ENCODE measurements at regions not wholly inside any gene's neighbourhood (a gene's known extent, or its start where the extent isn't known, plus 50 kb on each side); places are given as distances from the start of the nearest gene placed in this dataset.
"Not testable (repeated sequence)": the region's sequence is repeated elsewhere in the genome, so short reads cannot be mapped to it uniquely, and the experiment has no call there.

DNA sequence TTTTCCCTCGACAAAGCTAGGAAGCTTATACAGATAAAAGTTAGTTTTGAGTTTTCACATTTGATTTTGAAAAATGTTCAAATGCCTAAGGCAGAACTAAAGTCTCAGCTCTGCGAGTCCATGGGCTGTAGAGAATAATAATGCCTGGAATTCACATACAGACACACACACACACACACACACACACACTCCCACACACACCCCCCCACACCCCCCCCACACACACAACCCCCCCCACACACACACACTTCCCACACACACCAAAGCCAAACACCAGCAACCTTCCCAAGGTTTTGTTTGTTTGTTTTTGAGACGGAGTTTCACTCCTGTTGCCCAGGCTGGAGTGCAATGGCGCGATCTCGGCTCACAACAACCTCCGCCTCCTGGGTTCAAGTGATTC, 62.8 kb upstream of the EIF5 start:
- no peak for DNase-seq

DNA sequence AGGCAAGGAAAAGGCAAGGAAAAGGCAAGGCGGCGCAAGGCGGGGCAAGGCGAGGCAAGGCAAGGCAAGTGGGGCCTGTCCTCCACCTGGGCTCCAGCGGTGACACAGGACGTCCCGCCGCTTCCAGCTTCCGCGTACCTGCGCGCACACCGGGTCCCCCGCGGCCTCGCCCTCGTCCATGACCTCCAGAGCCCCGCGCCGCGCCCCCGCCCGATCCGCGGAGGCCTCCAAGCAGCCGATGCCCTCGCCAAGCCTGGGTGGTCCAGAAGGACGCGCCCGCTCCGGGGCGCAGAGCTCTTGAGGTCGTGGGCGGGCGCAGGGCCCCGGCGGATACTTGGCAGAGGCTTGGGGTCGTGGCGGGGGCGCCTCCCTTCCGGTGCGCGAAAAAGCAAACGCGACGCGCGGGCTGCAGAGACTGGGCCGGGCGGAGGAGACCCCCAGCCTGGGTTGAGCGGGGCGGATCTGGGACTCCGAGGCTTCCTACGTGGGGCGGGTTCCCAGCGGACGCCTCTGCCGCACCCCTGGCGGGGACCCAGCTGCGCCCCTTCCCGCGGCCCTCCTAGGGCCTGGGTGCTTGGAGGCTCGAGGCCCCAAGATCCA, 60.8 kb upstream of the EIF5 start:
- no peak for DNase-seq

DNA sequence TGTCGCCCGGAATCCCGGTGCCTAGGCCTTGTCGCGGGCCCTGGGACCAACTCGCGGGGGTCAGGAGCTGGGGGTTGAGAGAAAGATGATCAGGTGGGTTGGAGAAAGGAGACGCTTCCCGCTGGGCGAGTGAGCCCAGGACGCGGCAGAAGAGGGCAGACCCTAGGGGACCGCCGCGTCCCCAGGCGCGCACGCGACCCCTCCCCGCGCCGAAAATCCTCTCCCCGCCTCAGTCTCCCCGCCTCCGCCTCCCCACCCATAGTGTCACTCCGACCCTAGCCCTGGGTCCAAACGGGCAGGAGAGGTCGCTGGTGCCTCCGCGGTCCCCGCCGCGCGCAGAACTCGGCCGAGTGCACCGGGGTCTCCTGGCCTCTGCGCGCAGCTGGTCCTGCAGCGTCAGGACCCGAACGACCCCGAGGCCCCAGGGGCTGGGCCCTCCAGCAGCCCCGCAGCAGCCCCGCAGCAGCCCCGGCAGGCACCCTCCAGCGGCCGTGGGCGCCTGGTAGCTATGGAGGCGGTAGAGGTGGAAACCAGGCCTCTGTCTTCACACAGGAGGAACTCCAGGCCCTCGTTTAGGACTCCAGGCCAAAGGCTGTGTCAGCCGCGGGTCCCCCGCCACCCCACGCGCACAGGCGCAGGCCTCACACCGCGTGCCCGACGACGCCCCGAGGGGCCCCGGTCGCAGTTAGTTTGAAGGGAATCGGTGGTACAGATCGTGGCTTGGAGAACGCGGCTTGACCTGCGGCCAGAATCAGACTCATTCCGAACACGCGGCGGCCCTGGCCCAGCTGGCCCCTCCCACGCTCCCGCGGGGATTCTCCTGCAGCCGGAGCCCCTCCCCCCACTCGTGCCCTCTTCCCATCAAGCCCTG, 60.1 kb upstream of the EIF5 start:
- DNase-seq, result no peak

DNA sequence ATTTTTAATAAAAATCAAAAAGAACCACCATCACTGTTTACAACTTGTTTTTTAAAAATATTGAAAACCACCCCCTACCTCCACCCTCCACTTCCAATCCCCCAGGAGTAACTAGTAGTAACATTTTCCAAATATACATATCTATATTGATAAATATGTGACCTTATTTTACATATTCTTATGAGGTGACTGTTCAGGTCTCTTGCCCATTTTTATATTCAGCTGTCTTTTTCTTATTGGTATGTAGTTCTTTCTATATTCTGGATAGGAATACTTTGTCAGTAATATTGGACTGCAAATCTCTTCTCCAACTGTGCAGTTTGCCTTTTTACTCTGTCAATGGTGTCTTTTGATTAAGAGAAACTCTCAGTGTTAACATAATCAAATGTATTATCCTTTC, 59.0 kb upstream of the EIF5 start:
- no peak for DNase-seq

DNA sequence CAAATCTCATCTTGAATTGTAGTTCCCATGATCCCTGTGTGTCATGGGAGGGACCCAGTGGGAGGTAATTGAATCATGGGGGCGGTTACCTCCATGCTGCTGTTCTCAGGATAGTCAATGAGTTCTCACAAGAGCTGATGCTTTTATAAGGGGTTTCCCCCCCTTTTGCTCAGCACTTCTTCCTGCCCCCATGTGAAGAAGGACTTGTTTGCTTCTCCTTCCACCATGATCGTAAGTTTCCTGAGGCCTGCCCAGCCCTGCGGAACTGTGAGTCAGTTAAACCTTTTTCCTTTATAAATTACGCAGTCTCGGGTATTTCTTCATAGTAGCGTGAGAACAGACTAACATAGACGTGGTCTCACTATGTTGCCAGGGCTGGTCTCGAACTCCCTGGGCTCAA, 56.1 kb upstream of the EIF5 start:
- DNase-seq, result peak; percentile 31 to 41

DNA sequence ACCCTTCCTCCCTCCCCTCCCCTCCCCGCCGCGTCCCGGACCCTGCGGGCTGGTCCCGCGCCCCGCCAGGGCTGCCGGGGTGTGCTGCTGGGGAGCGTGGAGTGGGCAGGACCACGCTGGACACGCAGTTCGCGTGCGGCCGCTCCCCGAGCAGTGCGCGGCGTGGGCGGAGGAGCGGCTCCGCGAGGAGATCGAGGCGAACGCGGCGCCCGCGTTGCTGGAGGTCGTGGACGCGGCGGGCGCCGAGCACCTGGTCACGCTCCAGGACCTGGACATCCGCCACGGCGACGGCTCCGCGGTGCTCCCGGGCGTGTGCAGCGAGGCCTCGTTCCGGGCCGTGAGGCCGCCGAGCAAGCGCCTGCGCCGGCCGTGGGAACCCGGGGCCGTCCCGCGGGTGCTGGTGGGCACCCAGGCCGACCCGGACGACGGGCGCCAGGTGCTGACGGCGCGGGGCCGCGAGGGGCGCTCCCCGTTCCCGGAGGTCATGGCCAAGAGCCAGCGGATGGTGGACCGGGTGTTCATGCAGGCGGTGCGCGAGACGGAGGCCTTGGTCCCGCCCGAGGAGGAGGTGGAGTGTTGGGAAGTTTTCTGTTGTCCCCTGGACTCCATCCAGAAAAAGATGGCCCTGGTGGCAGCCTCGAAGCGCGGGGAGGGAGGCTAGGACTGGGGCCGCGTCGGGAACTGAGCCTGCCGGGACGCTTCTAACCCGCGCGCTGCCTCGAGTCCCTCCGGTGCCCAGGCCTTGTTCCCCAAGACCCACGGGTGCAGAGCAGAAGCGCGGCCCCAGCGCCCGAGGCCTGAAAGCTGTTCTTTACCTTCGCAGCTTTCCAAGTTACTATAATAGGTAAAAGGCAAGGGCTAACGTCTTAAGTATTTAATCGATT, 54.7 kb upstream of the EIF5 start:
- no peak for DNase-seq

DNA sequence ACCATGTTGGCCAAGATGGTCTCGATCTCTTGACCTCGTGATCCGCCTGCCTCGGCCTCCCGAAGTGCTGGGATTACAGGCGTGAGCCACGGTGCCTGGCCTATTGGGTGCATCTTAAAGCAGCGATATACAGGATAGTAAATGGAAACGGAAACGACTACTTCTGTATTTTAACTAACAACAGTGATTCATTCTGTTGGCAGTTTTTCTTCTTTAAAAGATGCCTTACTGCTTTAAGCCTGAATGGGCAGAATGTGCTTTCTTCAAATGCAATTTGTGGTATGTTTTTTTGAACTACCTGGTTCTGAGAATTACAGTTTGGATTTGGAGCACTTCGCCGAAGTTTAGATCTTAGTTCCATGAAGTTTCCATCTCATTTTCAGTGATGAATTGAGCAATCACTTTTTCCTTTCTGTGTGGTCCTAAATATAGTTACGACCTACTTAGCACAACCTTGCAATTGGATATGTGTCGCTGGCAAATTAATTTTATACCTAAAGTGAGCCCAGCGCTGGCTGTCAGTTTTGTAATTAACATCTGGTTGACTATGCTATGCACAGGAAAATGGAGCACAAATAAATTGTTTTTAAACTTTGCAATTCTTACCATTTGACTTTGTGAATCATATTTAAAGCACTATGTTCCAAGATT, 53.6 kb upstream of the EIF5 start:
- DNase-seq, result peak; percentile 46 to 68

DNA sequence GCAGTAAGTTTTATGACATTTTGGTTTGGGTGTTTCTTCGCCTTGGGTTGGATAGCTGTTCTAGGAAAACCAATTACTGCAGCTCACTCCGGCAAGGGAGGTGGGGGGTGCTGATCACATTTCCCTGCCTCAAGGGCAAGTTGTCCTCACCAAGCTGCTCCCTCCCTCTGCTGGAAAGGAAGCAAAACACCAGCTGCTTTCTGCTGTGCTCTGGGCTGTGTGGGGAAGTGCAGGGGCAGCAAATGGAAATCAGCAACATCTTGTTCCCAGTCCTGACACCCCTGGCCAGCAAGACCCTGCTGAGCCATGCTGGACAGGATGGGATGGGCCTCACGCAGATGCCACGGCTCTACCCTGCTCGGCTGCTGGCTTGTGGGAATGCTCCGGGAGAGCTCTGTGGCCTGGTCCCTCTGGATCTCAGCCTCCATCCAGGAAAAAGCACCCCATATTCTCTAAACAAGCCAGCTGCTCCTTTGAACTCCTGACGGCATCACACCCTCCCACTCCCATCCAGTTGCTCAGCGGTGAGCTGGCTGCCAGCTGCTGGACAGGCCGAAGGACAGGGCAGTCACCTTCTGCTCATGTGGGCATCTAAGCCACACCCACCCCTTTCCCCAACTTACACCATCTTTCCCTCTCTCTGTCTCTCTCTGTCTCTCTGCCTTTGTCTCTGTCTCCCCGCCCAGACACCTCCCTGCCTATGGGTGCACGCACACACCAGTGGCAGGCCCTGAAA, 52.4 kb upstream of the EIF5 start:
- peak; percentile 27 to 36 for DNase-seq

DNA sequence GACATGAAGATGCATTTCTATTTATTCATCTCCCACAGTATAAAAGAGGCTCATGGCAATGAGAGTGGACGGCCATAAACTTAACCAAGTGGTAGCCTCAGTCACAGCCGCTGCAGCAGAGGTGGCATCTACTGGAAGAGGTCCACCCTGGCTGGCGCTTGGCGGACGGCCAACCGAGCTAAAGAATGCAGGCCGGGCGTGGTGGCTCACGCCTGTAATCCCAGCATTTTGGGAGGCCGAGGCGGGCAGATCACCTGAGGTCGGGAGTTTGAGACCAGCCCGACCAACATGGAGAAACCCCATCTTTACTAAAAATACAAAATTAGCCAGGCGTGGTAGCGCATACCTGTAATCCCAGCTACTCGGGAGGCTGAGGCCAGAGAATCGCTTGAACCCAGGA, 51.7 kb upstream of the EIF5 start:
- not testable (repeated sequence) for DNase-seq

DNA sequence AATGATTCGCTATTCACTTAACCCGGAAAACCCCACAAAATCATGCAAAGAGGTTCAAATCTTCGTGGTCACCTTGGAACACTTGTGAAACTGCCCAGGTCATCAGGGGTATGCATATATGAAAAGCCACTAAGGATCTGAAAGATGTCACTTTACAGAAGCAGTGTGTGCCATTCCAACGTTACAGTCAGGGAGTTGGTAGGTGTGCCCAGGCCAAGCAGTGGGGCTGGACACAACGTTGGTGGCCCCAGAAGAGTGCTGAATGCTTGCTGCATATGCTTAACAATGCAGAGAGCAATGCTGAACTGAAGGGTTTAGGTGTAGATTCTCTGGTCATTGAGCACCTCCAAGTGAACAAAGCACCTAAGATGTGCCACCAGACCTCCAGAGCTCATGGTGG, 51.1 kb upstream of the EIF5 start:
- no peak for DNase-seq

DNA sequence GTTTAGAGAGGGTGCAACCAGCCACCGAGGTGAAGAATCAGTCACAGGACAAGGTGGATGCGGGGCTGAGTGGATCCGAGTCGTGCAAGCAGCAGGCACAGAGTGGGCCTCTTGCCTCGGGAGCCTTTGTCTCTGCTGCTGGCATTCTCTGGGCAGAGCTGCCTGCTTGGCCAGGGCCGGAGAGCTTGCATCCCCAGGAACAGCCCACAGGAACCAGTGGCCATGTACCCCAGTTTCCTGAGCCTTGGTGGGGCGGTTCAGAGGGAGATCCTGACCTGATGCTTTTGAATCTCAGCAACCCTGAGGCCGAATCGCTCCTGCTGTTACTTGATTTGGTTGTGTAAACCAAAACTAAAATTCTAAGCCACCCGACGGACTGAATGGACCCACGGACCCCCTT, 50.1 kb upstream of the EIF5 start:
- no peak for DNase-seq
